Left ventricle myocardium inferior (tissue), 1 donor: ENCODE measurements at regions not wholly inside any gene's neighbourhood (a gene's known extent, or its start where the extent isn't known, plus 50 kb on each side); places are given as distances from the start of the nearest gene placed in this dataset.

Source experiments
- DNase-seq: peaks from one replicate; pipeline ENCODE4 v3.0.0-alpha.2; 2020
- H3K27ac ChIP-seq: fragments of 200-600 bp; replicated peaks from 2 replicates; pipeline ENCODE4 v1.8.0; 2021
- H3K27me3 ChIP-seq: fragments of 200-600 bp; 2 replicates; pipeline ENCODE4 v1.8.0; 2021; ENCODE audit warnings: low read depth
- H3K36me3 ChIP-seq: fragments of 200-600 bp; 2 replicates; pipeline ENCODE4 v1.8.0; 2021
- H3K4me1 ChIP-seq: fragments of 200-600 bp; 2 replicates; pipeline ENCODE4 v1.8.0; 2021
- H3K4me3 ChIP-seq: fragments of 200-600 bp; 2 replicates; pipeline ENCODE4 v1.8.0; 2021; ENCODE audit warnings: mild to moderate bottlenecking, moderate library complexity
- H3K9me3 ChIP-seq: fragments of 200-600 bp; replicated peaks from 2 replicates; pipeline ENCODE4 v1.8.0; 2021
- CTCF ChIP-seq: fragments of 200-600 bp; IDR thresholded peaks from 2 replicates; pipeline ENCODE4 v1.8.0; 2021; ENCODE audit warnings: antibody characterized with exemption, mild to moderate bottlenecking, borderline replicate concordance
- intact Hi-C: fragments of 100-400 bp; cut with micrococcal nuclease; formaldehyde crosslinking; loops from one replicate; pipeline ENCODE4 v1.11.0; 2022
- donor health status: DM: no; HTN: yes; CAD: no; lungs with severe emphysema.

- H3K36me3 ChIP-seq = no peaks in the 10 kb centered on the region
- DNase-seq = no peak
- TF ChIP-seq CTCF = no peak
- peaks cover 55% of the 10 kb centered on the region for H3K27me3 ChIP-seq
- H3K9me3 ChIP-seq = no peaks in the 10 kb centered on the region
- intact Hi-C loops = no loop called here
- H3K27ac ChIP-seq = no peak overlapping the region
- H3K4me1 ChIP-seq = no peaks in the 10 kb centered on the region
- no peak overlapping the region for H3K4me3 ChIP-seq
Measured at GRCh38 chr17:33902901-33903449, 352.1 kb upstream of the CCL2 start.

GRCh38 chr17:33904476-33904875 lies 350.6 kb upstream of the CCL2 start:
- no peaks in the 10 kb centered on the region for H3K9me3 ChIP-seq
- no peaks in the 10 kb centered on the region for H3K36me3 ChIP-seq
- peaks cover 52% of the 10 kb centered on the region for H3K27me3 ChIP-seq
- TF ChIP-seq CTCF = no peak
- no peak overlapping the region for H3K4me3 ChIP-seq
- no peak for DNase-seq
- intact Hi-C loops = no loop called here
- H3K4me1 ChIP-seq = no peaks in the 10 kb centered on the region
- no peak overlapping the region for H3K27ac ChIP-seq

- H3K27me3 ChIP-seq = peaks cover 50% of the 10 kb centered on the region
- H3K9me3 ChIP-seq = no peaks in the 10 kb centered on the region
- no peaks in the 10 kb centered on the region for H3K4me1 ChIP-seq
- intact Hi-C loops = no loop called here
- TF ChIP-seq CTCF = no peak
- no peak for DNase-seq
- no peak overlapping the region for H3K4me3 ChIP-seq
- H3K36me3 ChIP-seq = no peaks in the 10 kb centered on the region
- no peak overlapping the region for H3K27ac ChIP-seq
Measured at GRCh38 chr17:33905338-33905800, 349.7 kb upstream of the CCL2 start.

GRCh38 chr17:33908363-33909064 lies 346.6 kb upstream of the CCL2 start:
- peaks cover 35% of the 10 kb centered on the region for H3K27me3 ChIP-seq
- no peaks in the 10 kb centered on the region for H3K4me1 ChIP-seq
- no peak overlapping the region for H3K4me3 ChIP-seq
- H3K36me3 ChIP-seq = no peaks in the 10 kb centered on the region
- intact Hi-C loops = no loop called here
- TF ChIP-seq CTCF = no peak
- DNase-seq = no peak
- no peaks in the 10 kb centered on the region for H3K9me3 ChIP-seq
- H3K27ac ChIP-seq = no peak overlapping the region

- Histone ChIP-seq H3K4me1 (no peaks in the 10 kb centered on the region), H3K9me3 (no peaks in the 10 kb centered on the region), H3K36me3 (no peaks in the 10 kb centered on the region), H3K4me3 (no peak overlapping the region), H3K27ac (no peak overlapping the region), H3K27me3 (peaks cover 34% of the 10 kb centered on the region)
- DNase-seq = no peak
- intact Hi-C loops = no loop called here
- no peak for TF ChIP-seq CTCF
Measured at GRCh38 chr17:33910200-33910857, 344.8 kb upstream of the CCL2 start.
